PC-9 (cell line): ENCODE measurements at regions not wholly inside any gene's neighbourhood (a gene's known extent, or its start where the extent isn't known, plus 50 kb on each side); places are given as distances from the start of the nearest gene placed in this dataset.

Source experiments
- EZH2 ChIP-seq: fragments of 200-600 bp; sonication (generic); IDR thresholded peaks from 2 replicates; pipeline ENCODE4 v1.8.0; 2017; ENCODE audit warnings: antibody characterized with exemption, low read depth
- TF ChIP-seq, protein P1 (sequence below): fragments of 200-600 bp; sonication (generic); conservative IDR thresholded peaks from 2 replicates; pipeline ENCODE4 v1.6.1; 2017; ENCODE audit warnings: mixed run types, antibody characterized with exemption, mild to moderate bottlenecking, moderate library complexity

DNA sequence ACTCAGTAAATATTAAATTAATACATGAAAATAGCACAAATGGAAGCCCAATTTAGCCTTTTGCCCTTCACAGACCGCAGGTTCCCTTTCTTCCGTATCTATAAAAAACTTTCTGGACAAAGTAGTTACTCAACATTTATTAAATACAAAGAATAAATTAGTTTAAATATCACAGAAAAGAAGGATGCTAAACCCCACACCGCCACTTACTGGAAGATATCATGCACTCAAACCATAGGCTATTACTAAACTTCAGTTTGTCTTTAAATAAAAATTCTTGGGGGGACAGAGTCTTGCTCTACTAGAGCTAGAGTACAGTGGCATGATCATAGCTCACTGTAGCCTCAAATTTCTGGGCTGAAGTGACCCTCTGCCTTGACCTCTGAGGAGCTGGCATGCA, 120.7 kb upstream of the FHL2 start:
- TF ChIP-seq, protein P1, sequence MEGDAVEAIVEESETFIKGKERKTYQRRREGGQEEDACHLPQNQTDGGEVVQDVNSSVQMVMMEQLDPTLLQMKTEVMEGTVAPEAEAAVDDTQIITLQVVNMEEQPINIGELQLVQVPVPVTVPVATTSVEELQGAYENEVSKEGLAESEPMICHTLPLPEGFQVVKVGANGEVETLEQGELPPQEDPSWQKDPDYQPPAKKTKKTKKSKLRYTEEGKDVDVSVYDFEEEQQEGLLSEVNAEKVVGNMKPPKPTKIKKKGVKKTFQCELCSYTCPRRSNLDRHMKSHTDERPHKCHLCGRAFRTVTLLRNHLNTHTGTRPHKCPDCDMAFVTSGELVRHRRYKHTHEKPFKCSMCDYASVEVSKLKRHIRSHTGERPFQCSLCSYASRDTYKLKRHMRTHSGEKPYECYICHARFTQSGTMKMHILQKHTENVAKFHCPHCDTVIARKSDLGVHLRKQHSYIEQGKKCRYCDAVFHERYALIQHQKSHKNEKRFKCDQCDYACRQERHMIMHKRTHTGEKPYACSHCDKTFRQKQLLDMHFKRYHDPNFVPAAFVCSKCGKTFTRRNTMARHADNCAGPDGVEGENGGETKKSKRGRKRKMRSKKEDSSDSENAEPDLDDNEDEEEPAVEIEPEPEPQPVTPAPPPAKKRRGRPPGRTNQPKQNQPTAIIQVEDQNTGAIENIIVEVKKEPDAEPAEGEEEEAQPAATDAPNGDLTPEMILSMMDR, result no peak
- no peak for TF ChIP-seq EZH2
